RCC 7860 (cell line): ENCODE measurements at regions not wholly inside any gene's neighbourhood (a gene's known extent, or its start where the extent isn't known, plus 50 kb on each side); places are given as distances from the start of the nearest gene placed in this dataset.

Experiments
- DNase-seq: peaks from one replicate; pipeline ENCODE4 v3.0.0-alpha.2; 2015; ENCODE audit warnings: low spot score
- FAIRE-seq: peaks from 2 replicates; lab custom pipeline; 2012; peaks lifted over from hg19 to GRCh38; lab: Jason Lieb, UNC

DNA sequence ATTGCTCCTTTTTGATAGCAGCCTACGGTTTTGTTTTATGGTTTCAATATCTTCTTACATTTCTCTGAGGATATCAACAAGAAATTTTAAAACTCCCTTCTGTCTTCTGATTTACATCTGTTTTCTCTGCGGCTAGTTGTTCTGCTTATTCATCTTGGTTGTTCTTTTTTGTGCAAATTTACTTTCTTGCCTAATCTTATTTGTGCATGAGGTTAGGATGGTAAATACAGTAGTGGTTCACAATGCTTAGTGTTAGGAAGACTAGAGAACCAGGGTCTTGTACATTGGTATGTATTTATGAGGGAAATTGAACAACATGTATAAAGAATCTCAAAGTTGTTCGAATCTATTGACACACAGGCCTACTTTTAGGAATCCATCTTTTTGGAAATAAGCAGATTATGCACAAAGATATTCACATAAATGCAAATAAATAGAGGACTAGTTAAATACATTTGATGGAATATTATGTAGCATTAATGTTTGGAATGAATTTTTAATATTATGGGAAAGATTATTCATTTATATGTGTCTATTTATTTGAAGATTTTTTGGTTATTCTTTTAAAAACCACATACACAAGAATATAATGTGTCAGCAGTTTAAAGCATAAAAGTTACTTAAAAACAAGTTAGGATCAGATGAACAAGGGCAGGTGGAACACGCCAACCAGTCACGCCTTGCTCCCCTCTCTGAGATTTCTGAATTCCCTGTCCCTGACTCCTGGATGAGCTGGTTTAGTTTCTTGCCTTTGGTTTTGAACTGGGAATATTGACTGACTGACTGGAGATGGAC is 51.4 kb upstream of the RFC3 start:
- FAIRE-seq (no peak), DNase-seq (no peak)

DNA sequence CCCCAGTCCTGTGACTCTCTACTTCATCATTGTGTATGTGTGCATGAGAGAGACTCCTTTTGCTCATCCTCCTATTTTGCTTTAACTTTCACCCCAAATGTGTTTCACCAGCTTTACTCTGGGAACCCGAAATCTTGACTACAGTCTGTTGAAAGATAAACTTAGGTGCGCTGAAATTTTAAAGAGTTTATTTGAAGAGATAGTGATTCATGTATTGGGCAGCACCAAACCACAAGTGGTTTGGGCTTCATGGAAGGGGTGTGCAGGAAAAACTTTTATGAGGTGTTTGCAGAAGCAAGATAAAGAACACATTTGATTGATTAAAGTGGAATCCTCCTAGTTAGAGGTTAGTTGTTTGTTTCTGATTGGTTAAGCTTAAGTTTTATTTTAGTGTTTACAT is 50.8 kb upstream of the RFC3 start:
- DNase-seq (no peak), FAIRE-seq (no peak)
